ENCODE measurements at regions not wholly inside any gene's neighbourhood (a gene's known extent, or its start where the extent isn't known, plus 50 kb on each side); places are given as distances from the start of the nearest gene placed in this dataset.
A peak's percentile ranks its signal among the peaks of the same experiment; 100 is the strongest.

- ATAC-seq, result no peak
- DNase-seq, result no peak
Measured at GRCh38 chr15:29613951-29614382, 208.3 kb downstream of the TJP1 start.

GRCh38 chr15:29612701-29613100 lies 209.6 kb downstream of the TJP1 start:
- intact Hi-C loops (cut with DNase I, micrococcal nuclease), result no loop called here
- DNase-seq (no peak), ATAC-seq (no peak)

More at GRCh38 chr15:29613951-29614382, 208.3 kb downstream of the TJP1 start:
- intact Hi-C loops (cut with DNase I, micrococcal nuclease), result no loop called here

- ATAC-seq, result no peak
- no peak for DNase-seq
- intact Hi-C loops (cut with DNase I, micrococcal nuclease), result no loop called here
Measured at GRCh38 chr15:29612096-29612495, 210.2 kb downstream of the TJP1 start.

- DNase-seq, result no peak
- intact Hi-C loops (cut with DNase I, micrococcal nuclease), result no loop called here
- ATAC-seq, result no peak
Measured at GRCh38 chr15:29611057-29611456, 211.2 kb downstream of the TJP1 start.

GRCh38 chr15:29601811-29602210 lies 220.5 kb downstream of the TJP1 start:
- intact Hi-C loops (cut with DNase I, micrococcal nuclease), result no loop called here
- ATAC-seq (no peak), DNase-seq (no peak)

- DNase-seq, result no peak
- intact Hi-C loops (cut with DNase I, micrococcal nuclease), result no loop called here
- no peak for ATAC-seq
Measured at GRCh38 chr15:29600262-29600661, 222.0 kb downstream of the TJP1 start.

GRCh38 chr15:29596266-29596665 lies 226.0 kb downstream of the TJP1 start:
- ATAC-seq (no peak), DNase-seq (no peak)
- intact Hi-C loops (cut with DNase I, micrococcal nuclease), result no loop called here

- DNase-seq (no peak), ATAC-seq (peak; percentile 56)
- intact Hi-C loops (cut with DNase I, micrococcal nuclease), result no loop called here
Measured at GRCh38 chr15:29593629-29594028, 228.6 kb downstream of the TJP1 start.

- ATAC-seq (peak; percentile 97), DNase-seq (no peak)
- intact Hi-C loops (cut with DNase I, micrococcal nuclease), result no loop called here
Measured at GRCh38 chr15:29593111-29593510, 229.2 kb downstream of the TJP1 start.

GRCh38 chr15:29590701-29591100 lies 231.6 kb downstream of the TJP1 start:
- ATAC-seq (no peak), DNase-seq (no peak)
- intact Hi-C loops (cut with DNase I, micrococcal nuclease), result no loop called here

GRCh38 chr15:29589975-29590374 lies 232.3 kb downstream of the TJP1 start:
- ATAC-seq (no peak), DNase-seq (no peak)
- intact Hi-C loops (cut with DNase I, micrococcal nuclease), result no loop called here

GRCh38 chr15:29589416-29589815 lies 232.9 kb downstream of the TJP1 start:
- no peak for ATAC-seq
- no peak for DNase-seq
- intact Hi-C loops (cut with DNase I, micrococcal nuclease), result no loop called here

- ATAC-seq (no peak), DNase-seq (no peak)
- intact Hi-C loops (cut with DNase I, micrococcal nuclease), result no loop called here
Measured at GRCh38 chr15:29573197-29573838, 248.9 kb downstream of the TJP1 start.

- ATAC-seq, result peak; percentile 68
- intact Hi-C loops (cut with DNase I, micrococcal nuclease), result no loop called here
- peak; percentile 43 to 49 for DNase-seq
Measured at GRCh38 chr15:29571792-29572431, 250.4 kb downstream of the TJP1 start.

- DNase-seq (peak; percentile 41 to 64), ATAC-seq (peak; percentile 70)
- intact Hi-C loops (cut with DNase I, micrococcal nuclease), result no loop called here
Measured at GRCh38 chr15:29570948-29571791, 251.1 kb downstream of the TJP1 start.

- intact Hi-C loops (cut with DNase I, micrococcal nuclease), result no loop called here
- ATAC-seq (peak; percentile 18), DNase-seq (peak in 1 of 2 donors; percentile 31)
Measured at GRCh38 chr15:29570121-29570947, 251.9 kb downstream of the TJP1 start.

GRCh38 chr15:29569533-29570092 lies 252.7 kb downstream of the TJP1 start:
- no peak for ATAC-seq
- peak in 1 of 2 donors; percentile 16 for DNase-seq
- intact Hi-C loops (cut with DNase I, micrococcal nuclease), result no loop called here

- peak; percentile 76 for ATAC-seq
- intact Hi-C loops (cut with DNase I, micrococcal nuclease), result no loop called here
- DNase-seq, result peak; percentile 75 to 81
Measured at GRCh38 chr15:29568840-29569532, 253.3 kb downstream of the TJP1 start.

All from left colon (tissue), 2 donors.